ENCODE measurements at regions not wholly inside any gene's neighbourhood (a gene's known extent, or its start where the extent isn't known, plus 50 kb on each side); places are given as distances from the start of the nearest gene placed in this dataset.

DNA sequence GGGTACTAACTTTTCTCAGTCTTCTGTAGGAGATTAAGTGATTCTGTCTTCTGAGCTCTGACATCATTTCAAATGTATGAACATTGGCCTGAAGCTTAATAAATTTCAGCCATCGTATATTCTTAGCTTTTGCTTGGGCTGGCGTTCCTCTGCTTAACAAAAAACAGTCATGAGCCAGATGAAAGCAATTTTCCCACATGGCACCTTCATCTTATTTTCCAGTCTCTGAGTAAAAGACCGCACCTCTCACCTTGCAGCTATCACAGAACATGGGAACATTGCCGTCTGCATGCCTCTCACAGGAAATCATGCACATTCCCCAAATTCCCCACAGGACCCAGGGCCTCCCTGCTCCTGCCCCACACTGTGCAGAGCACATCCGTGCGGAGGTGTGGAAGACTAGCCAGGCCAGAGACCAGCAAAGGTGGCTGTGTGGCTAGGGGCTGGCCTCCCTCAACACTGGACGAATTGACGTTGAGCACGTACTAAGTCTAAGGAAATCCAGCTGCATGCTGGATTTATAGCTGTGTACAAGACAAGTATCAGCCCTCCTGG is 531.8 kb upstream of the ID2 start:
- POLR2A ChIA-PET, result interaction anchor here (1.0 kb wide), 1 partner anchor 10 kb away, joined by 3 read pairs; no protein-coding TSS in a partner anchor
- TF ChIP-seq, protein P1, sequence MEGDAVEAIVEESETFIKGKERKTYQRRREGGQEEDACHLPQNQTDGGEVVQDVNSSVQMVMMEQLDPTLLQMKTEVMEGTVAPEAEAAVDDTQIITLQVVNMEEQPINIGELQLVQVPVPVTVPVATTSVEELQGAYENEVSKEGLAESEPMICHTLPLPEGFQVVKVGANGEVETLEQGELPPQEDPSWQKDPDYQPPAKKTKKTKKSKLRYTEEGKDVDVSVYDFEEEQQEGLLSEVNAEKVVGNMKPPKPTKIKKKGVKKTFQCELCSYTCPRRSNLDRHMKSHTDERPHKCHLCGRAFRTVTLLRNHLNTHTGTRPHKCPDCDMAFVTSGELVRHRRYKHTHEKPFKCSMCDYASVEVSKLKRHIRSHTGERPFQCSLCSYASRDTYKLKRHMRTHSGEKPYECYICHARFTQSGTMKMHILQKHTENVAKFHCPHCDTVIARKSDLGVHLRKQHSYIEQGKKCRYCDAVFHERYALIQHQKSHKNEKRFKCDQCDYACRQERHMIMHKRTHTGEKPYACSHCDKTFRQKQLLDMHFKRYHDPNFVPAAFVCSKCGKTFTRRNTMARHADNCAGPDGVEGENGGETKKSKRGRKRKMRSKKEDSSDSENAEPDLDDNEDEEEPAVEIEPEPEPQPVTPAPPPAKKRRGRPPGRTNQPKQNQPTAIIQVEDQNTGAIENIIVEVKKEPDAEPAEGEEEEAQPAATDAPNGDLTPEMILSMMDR (IDR thresholded peaks at IDR 0.05; ENCODE audit: control extremely low read depth, extremely low read depth, low read depth, missing control alignments), result no peak
- DNase-seq (ENCODE audit: extremely low spot score), result no peak
- CTCF ChIA-PET, result interaction anchor here (1.0 to 1.5 kb wide), 2 partner anchors 8 to 14 kb away, joined by 3 to 4 read pairs; no protein-coding TSS in a partner anchor

DNA sequence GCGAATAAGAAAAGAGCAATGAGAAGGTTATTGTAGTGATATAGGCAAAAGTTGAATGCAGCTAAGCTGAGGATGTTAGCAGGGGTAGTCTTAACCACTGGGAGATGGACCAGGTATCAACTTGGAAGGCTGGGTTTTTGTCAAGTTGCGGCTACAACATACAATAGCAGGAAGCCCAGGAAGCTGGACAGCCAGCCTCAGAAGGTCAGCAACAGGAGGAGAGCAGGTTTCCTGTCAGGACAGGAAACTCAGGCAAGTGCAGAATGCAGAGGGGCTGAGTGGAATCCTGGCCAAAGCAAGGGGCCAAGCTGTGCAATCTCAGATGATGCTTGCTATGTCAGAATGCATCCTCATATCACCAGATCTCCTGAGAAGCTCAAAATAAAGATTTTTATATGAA is 530.0 kb upstream of the ID2 start:
- no peak for DNase-seq (ENCODE audit: extremely low spot score)
- TF ChIP-seq, protein P1 (IDR thresholded peaks at IDR 0.05; ENCODE audit: control extremely low read depth, extremely low read depth, low read depth, missing control alignments), result no peak
- ChIA-PET CTCF (interaction anchor here (0.8 kb wide), 1 partner anchor 20 kb away, joined by 3 read pairs; no protein-coding TSS in a partner anchor), POLR2A (no interaction called here)

- ChIA-PET CTCF (interaction anchor here (0.8 kb wide), 1 partner anchor 19 kb away, joined by 3 read pairs; no protein-coding TSS in a partner anchor), POLR2A (no interaction called here)
- TF ChIP-seq, protein P1 (IDR thresholded peaks at IDR 0.05; ENCODE audit: control extremely low read depth, extremely low read depth, low read depth, missing control alignments), result no peak
- DNase-seq (ENCODE audit: extremely low spot score), result peak; percentile 80
These were observed 529.2 kb upstream of the ID2 start for GRCh38 chr2:8152392-8153257.

GRCh38 chr2:8153258-8153718 is 528.6 kb upstream of the ID2 start:
- ChIA-PET CTCF (no interaction called here), POLR2A (no interaction called here)
- TF ChIP-seq, protein P1 (IDR thresholded peaks at IDR 0.05; ENCODE audit: control extremely low read depth, extremely low read depth, low read depth, missing control alignments), result no peak
- no peak for DNase-seq (ENCODE audit: extremely low spot score)

DNA sequence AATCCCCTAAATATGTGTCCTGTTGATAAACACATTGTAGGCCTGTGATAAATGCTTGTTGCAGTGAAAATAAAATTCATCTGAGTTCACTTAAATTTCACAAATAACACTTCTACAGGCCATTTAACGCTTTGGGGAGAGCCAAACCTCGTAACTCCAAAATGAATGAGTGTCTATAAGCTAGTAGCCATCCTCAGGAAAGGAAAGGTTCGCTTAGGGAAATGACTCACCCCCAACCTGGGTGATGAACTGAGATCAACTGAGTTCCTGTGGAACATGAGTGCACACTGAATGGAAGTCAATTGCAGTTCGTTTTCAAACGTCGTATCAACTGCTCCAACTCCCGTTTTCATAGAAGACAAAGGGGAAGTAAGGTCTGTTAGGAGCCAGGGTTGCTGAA is 527.6 kb upstream of the ID2 start:
- TF ChIP-seq, protein P1 (IDR thresholded peaks at IDR 0.05; ENCODE audit: control extremely low read depth, extremely low read depth, low read depth, missing control alignments), result no peak
- DNase-seq (ENCODE audit: extremely low spot score), result no peak
- ChIA-PET POLR2A (no interaction called here), CTCF (no interaction called here)

DNA sequence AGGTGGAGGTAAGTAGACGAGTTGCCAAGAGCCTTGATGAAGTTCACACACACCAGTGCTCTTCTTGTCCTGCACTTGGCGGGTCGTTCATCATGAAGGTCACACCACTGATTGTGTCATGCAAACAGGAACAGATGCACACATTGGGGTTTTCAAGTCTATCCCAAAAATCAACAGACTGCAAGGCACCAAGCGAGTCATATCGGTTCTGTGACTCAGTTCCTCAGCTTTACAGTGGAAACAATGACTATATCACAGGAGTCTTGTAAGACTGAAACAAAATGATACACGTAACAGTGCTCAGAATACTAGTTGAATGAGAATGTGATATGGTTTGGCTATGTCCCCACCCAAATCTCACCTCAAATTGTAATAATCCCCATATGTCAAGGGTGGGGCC is 526.9 kb upstream of the ID2 start:
- TF ChIP-seq, protein P1 (IDR thresholded peaks at IDR 0.05; ENCODE audit: control extremely low read depth, extremely low read depth, low read depth, missing control alignments), result no peak
- CTCF ChIA-PET, result no interaction called here
- POLR2A ChIA-PET, result no interaction called here
- DNase-seq (ENCODE audit: extremely low spot score), result no peak
